ENCODE measurements at regions not wholly inside any gene's neighbourhood (a gene's known extent, or its start where the extent isn't known, plus 50 kb on each side); places are given as distances from the start of the nearest gene placed in this dataset.

GRCh38 chr2:16386031-16386430 is 279.6 kb downstream of the CYRIA start:
- no peak for TF ChIP-seq ZNF280C (tag by site-specific recombination; IDR thresholded peaks at IDR 0.05)
- no peak for TF ChIP-seq ZNF274 (IDR thresholded peaks at IDR 0.05; ENCODE audit: low read length)
- TF ChIP-seq ZNF274 (tag by site-specific recombination; IDR thresholded peaks at IDR 0.05; ENCODE audit: borderline replicate concordance): no peak
- no peak for TF ChIP-seq ZBTB26 (tag by site-specific recombination; optimal IDR thresholded peaks at IDR 0.05)
- TF ChIP-seq, protein P1, sequence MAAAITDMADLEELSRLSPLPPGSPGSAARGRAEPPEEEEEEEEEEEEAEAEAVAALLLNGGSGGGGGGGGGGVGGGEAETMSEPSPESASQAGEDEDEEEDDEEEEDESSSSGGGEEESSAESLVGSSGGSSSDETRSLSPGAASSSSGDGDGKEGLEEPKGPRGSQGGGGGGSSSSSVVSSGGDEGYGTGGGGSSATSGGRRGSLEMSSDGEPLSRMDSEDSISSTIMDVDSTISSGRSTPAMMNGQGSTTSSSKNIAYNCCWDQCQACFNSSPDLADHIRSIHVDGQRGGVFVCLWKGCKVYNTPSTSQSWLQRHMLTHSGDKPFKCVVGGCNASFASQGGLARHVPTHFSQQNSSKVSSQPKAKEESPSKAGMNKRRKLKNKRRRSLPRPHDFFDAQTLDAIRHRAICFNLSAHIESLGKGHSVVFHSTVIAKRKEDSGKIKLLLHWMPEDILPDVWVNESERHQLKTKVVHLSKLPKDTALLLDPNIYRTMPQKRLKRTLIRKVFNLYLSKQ (tag by site-specific recombination; IDR thresholded peaks at IDR 0.05; ENCODE audit: borderline replicate concordance): no peak
- TF ChIP-seq, protein P2, sequence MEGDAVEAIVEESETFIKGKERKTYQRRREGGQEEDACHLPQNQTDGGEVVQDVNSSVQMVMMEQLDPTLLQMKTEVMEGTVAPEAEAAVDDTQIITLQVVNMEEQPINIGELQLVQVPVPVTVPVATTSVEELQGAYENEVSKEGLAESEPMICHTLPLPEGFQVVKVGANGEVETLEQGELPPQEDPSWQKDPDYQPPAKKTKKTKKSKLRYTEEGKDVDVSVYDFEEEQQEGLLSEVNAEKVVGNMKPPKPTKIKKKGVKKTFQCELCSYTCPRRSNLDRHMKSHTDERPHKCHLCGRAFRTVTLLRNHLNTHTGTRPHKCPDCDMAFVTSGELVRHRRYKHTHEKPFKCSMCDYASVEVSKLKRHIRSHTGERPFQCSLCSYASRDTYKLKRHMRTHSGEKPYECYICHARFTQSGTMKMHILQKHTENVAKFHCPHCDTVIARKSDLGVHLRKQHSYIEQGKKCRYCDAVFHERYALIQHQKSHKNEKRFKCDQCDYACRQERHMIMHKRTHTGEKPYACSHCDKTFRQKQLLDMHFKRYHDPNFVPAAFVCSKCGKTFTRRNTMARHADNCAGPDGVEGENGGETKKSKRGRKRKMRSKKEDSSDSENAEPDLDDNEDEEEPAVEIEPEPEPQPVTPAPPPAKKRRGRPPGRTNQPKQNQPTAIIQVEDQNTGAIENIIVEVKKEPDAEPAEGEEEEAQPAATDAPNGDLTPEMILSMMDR (tag by site-specific recombination; IDR thresholded peaks at IDR 0.05): no peak
- no peak for TF ChIP-seq ZNF404 (tag by site-specific recombination; IDR thresholded peaks at IDR 0.05)
- TF ChIP-seq, protein P3, sequence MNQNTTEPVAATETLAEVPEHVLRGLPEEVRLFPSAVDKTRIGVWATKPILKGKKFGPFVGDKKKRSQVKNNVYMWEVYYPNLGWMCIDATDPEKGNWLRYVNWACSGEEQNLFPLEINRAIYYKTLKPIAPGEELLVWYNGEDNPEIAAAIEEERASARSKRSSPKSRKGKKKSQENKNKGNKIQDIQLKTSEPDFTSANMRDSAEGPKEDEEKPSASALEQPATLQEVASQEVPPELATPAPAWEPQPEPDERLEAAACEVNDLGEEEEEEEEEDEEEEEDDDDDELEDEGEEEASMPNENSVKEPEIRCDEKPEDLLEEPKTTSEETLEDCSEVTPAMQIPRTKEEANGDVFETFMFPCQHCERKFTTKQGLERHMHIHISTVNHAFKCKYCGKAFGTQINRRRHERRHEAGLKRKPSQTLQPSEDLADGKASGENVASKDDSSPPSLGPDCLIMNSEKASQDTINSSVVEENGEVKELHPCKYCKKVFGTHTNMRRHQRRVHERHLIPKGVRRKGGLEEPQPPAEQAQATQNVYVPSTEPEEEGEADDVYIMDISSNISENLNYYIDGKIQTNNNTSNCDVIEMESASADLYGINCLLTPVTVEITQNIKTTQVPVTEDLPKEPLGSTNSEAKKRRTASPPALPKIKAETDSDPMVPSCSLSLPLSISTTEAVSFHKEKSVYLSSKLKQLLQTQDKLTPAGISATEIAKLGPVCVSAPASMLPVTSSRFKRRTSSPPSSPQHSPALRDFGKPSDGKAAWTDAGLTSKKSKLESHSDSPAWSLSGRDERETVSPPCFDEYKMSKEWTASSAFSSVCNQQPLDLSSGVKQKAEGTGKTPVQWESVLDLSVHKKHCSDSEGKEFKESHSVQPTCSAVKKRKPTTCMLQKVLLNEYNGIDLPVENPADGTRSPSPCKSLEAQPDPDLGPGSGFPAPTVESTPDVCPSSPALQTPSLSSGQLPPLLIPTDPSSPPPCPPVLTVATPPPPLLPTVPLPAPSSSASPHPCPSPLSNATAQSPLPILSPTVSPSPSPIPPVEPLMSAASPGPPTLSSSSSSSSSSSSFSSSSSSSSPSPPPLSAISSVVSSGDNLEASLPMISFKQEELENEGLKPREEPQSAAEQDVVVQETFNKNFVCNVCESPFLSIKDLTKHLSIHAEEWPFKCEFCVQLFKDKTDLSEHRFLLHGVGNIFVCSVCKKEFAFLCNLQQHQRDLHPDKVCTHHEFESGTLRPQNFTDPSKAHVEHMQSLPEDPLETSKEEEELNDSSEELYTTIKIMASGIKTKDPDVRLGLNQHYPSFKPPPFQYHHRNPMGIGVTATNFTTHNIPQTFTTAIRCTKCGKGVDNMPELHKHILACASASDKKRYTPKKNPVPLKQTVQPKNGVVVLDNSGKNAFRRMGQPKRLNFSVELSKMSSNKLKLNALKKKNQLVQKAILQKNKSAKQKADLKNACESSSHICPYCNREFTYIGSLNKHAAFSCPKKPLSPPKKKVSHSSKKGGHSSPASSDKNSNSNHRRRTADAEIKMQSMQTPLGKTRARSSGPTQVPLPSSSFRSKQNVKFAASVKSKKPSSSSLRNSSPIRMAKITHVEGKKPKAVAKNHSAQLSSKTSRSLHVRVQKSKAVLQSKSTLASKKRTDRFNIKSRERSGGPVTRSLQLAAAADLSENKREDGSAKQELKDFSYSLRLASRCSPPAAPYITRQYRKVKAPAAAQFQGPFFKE (tag by site-specific recombination; IDR thresholded peaks at IDR 0.05; ENCODE audit: borderline replicate concordance): no peak
- TF ChIP-seq ZNF311 (tag by site-specific recombination; IDR thresholded peaks at IDR 0.05; ENCODE audit: borderline replicate concordance): no peak
- TF ChIP-seq ZNF157 (tag by site-specific recombination; IDR thresholded peaks at IDR 0.05): no peak
